H1 (cell line): ENCODE measurements at regions not wholly inside any gene's neighbourhood (a gene's known extent, or its start where the extent isn't known, plus 50 kb on each side); places are given as distances from the start of the nearest gene placed in this dataset.

Experiments
- CTCF ChIA-PET: fragments of 300-600 bp; sonication (Branson Sonifier 250); formaldehyde crosslinking; loops from one replicate; lab custom pipeline; 2021; ENCODE audit not compliant: partially characterized antibody; lab: Charles Lee
- POLR2A ChIA-PET: fragments of 300-600 bp; sonication (Branson Sonifier 250); formaldehyde crosslinking; loops from one replicate; lab custom pipeline; 2021; ENCODE audit warnings: inconsistent platforms; ENCODE audit not compliant: partially characterized antibody; lab: Charles Lee
- DNase-seq, 2 experiments: peaks; one replicate each; pipeline versions ENCODE4 v3.0.0 to v3.0.0-alpha.2; 2010 to 2022; ENCODE audit warnings: low spot score in 2 of 2, low read depth in 1 of 2, mixed read lengths in 1 of 2
- FAIRE-seq: peaks from 2 replicates; lab custom pipeline; 2011; peaks lifted over from hg19 to GRCh38; lab: Jason Lieb, UNC
- H2AFZ ChIP-seq: 2 replicates; pipeline ENCODE4 v1.8.1; 2012; ENCODE audit warnings: low read length, inconsistent platforms
- H2AK5ac ChIP-seq: 2 replicates; pipeline ENCODE4 v1.6.1; 2013; ENCODE audit warnings: low read depth, low read length
- H2BK120ac ChIP-seq: replicated peaks from 2 replicates; pipeline ENCODE3; 2013; ENCODE audit warnings: low read depth, low read length, inconsistent platforms
- H2BK12ac ChIP-seq: 2 replicates; pipeline ENCODE4 v1.6.1; 2013; ENCODE audit warnings: low read depth, low read length
- H2BK15ac ChIP-seq: 2 replicates; pipeline ENCODE4 v1.6.1; 2013; ENCODE audit warnings: low read length
- H2BK20ac ChIP-seq: 2 replicates; pipeline ENCODE4 v1.6.1; 2013; ENCODE audit warnings: low read length
- H2BK5ac ChIP-seq: 2 replicates; pipeline ENCODE4 v1.6.1; 2013; ENCODE audit warnings: low read depth, low read length
- H3K14ac ChIP-seq: 2 replicates; pipeline ENCODE4 v1.6.1; 2013; ENCODE audit warnings: inconsistent platforms; ENCODE audit not compliant: insufficient read length
- H3K18ac ChIP-seq: 2 replicates; pipeline ENCODE4 v1.6.1; 2013; ENCODE audit warnings: low read length; ENCODE audit errors: extremely low read depth
- H3K23ac ChIP-seq: 2 replicates; pipeline ENCODE4 v1.6.1; 2013; ENCODE audit warnings: inconsistent platforms; ENCODE audit not compliant: insufficient read length
- H3K23me2 ChIP-seq: 2 replicates; pipeline ENCODE4 v1.6.1; 2013; ENCODE audit warnings: low read depth, low read length
- H3K27ac ChIP-seq: 2 replicates; pipeline ENCODE4 v1.6.1; 2011; ENCODE audit warnings: low read depth, low read length, inconsistent platforms
- H3K27me3 ChIP-seq, 4 experiments: replicated peaks in 1 of 4; 1 replicate in 1 of 4; 2 replicates in 3 of 4; pipeline versions ENCODE4 v1.6.1 to v1.8.1; 2011 to 2013; ENCODE audit warnings: low read length in 3 of 4, mild to moderate bottlenecking in 3 of 4, inconsistent platforms in 2 of 4, mixed read lengths in 2 of 4, moderate library complexity in 1 of 4; ENCODE audit not compliant: control insufficient read depth in 3 of 4, insufficient read depth in 3 of 4; ENCODE audit errors: extremely low read depth in 1 of 4
- H3K36me3 ChIP-seq, 4 experiments: 2 replicates each; pipeline versions ENCODE4 v1.6.1 to v1.8.1; 2011 to 2013; ENCODE audit warnings: mild to moderate bottlenecking in 4 of 4, low read length in 3 of 4, moderate library complexity in 2 of 4, control low read depth in 1 of 4, inconsistent platforms in 1 of 4; ENCODE audit not compliant: insufficient read depth in 4 of 4, control insufficient read depth in 2 of 4
- H3K4ac ChIP-seq: replicated peaks from 2 replicates; pipeline ENCODE3; 2013; ENCODE audit warnings: low read length, low read depth, mixed read lengths, inconsistent platforms; ENCODE audit not compliant: insufficient read length
- H3K4me1 ChIP-seq, 4 experiments: replicated peaks in 1 of 4; 1 replicate in 1 of 4; 2 replicates in 3 of 4; pipeline versions ENCODE4 v1.6.1 to v1.8.1; 2011 to 2013; ENCODE audit warnings: low read length in 3 of 4, inconsistent platforms in 2 of 4, mixed read lengths in 1 of 4; ENCODE audit not compliant: insufficient read depth in 4 of 4, control insufficient read depth in 3 of 4
- H3K4me2 ChIP-seq, 2 experiments: 2 replicates each; pipeline versions ENCODE4 v1.6.1 to v1.8.1; 2011 to 2013; ENCODE audit warnings: low read depth in 2 of 2, low read length in 2 of 2, control low read depth in 1 of 2, inconsistent platforms in 1 of 2, mild to moderate bottlenecking in 1 of 2; ENCODE audit not compliant: insufficient read depth in 1 of 2
- H3K4me3 ChIP-seq, 4 experiments: fragments of 200-600, 300-600 bp in 1 of 4; sonication (generic), shearing (Covaris generic), sonication (Bioruptor Twin) in 1 of 4; 2 replicates each; pipeline versions ENCODE4 v1.5.1 to v1.8.1; 2011 to 2016; ENCODE audit warnings: low read length in 4 of 4, low read depth in 3 of 4, control low read depth in 2 of 4, inconsistent platforms in 2 of 4, mild to moderate bottlenecking in 2 of 4, mixed read lengths in 1 of 4, moderate library complexity in 1 of 4; ENCODE audit not compliant: insufficient read depth in 2 of 4; ENCODE audit errors: extremely low read depth in 1 of 4
- H3K56ac ChIP-seq: replicated peaks from 2 replicates; pipeline ENCODE3; 2013; ENCODE audit warnings: low read depth, mild to moderate bottlenecking, mixed read lengths, low read length, inconsistent platforms; ENCODE audit not compliant: insufficient read length
- H3K79me1 ChIP-seq: 2 replicates; pipeline ENCODE4 v1.6.1; 2013; ENCODE audit warnings: low read depth, low read length, control low read depth
- H3K79me2 ChIP-seq, 2 experiments: 2 replicates each; pipeline versions ENCODE4 v1.6.1 to v1.8.1; 2012 to 2013; ENCODE audit warnings: low read length in 2 of 2, mild to moderate bottlenecking in 2 of 2, inconsistent platforms in 1 of 2; ENCODE audit not compliant: insufficient read depth in 2 of 2, control insufficient read depth in 1 of 2
- H3K9ac ChIP-seq, 4 experiments: replicated peaks in 1 of 4; 1 replicate in 1 of 4; 2 replicates in 3 of 4; pipeline versions ENCODE4 v1.6.1 to v1.8.1; 2011 to 2013; ENCODE audit warnings: low read depth in 3 of 4, low read length in 3 of 4, control low read depth in 2 of 4, mild to moderate bottlenecking in 2 of 4, moderate library complexity in 2 of 4, inconsistent platforms in 1 of 4; ENCODE audit errors: extremely low read depth in 1 of 4
- H3K9me3 ChIP-seq, 2 experiments: 2 replicates each; pipeline versions ENCODE4 v1.6.1 to v1.8.1; 2012 to 2013; ENCODE audit warnings: mild to moderate bottlenecking in 2 of 2, moderate library complexity in 2 of 2, control low read depth in 1 of 2, inconsistent platforms in 1 of 2, low read depth in 1 of 2, low read length in 1 of 2, mixed read lengths in 1 of 2; ENCODE audit not compliant: insufficient read depth in 2 of 2
- H4K20me1 ChIP-seq, 2 experiments: replicated peaks in 1 of 2; 2 replicates each; pipeline versions ENCODE3 to v1.8.1; 2011 to 2013; ENCODE audit warnings: inconsistent platforms in 2 of 2, low read length in 2 of 2, mild to moderate bottlenecking in 1 of 2; ENCODE audit not compliant: insufficient read depth in 2 of 2, control insufficient read depth in 1 of 2
- H4K5ac ChIP-seq: 2 replicates; pipeline ENCODE4 v1.6.1; 2013; ENCODE audit warnings: low read length, low read depth, mixed read lengths, inconsistent platforms; ENCODE audit not compliant: insufficient read length
- H4K8ac ChIP-seq: 2 replicates; pipeline ENCODE4 v1.8.0; 2013; ENCODE audit warnings: mild to moderate bottlenecking, moderate library complexity, low read length, inconsistent platforms; ENCODE audit not compliant: insufficient read depth; ENCODE audit errors: extremely low read depth
- H4K91ac ChIP-seq: replicated peaks from 2 replicates; pipeline ENCODE3; 2013; ENCODE audit warnings: low read length, mixed read lengths, inconsistent platforms; ENCODE audit not compliant: insufficient read length
- TEAD4 ChIP-seq: IDR thresholded peaks from 2 replicates; pipeline ENCODE4 v1.6.1; 2012; ENCODE audit warnings: low read depth, low read length, inconsistent platforms, mixed read lengths

DNA sequence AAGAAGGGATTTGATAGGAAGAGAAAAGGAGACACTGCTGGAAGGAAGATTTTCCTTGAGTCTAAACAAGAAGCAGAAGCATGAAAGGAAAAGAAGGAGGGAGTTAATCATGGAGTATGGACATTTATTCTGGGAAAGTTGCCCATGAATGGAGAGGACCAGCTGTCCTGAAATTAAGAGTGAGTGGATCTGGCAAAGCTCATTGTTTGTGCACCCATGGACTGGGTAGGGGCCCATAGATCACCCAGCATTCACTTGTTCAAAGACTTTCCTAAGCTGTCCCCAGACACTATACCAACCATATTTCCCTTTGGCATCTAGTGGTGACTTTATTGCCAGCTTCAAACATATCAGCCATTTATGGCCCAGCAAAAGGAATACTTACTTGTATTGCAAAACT, 422.7 kb downstream of the FBXO15 start:
- Histone ChIP-seq H2BK5ac (no peak overlapping the region), H2AK5ac (no peak overlapping the region), H3K56ac (no peak overlapping the region), H3K4me2 (no peak overlapping the region), H4K8ac (no peak overlapping the region), H2AFZ (no peak overlapping the region), H2BK15ac (no peak overlapping the region), H2BK12ac (no peak overlapping the region), H3K14ac (no peak overlapping the region), H2BK20ac (no peak overlapping the region), H3K23me2 (no peaks in the 10 kb centered on the region), H3K23ac (no peak overlapping the region), H3K27ac (no peak overlapping the region), H2BK120ac (no peak overlapping the region), H3K9ac (no peak overlapping the region), H3K4me3 (no peak overlapping the region), H3K18ac (no peak overlapping the region), H4K91ac (no peak overlapping the region), H3K36me3 (no peaks in the 10 kb centered on the region), H3K4me1 (peaks cover 0 to 4% (median 0%) of the 10 kb centered on the region in 4 experiments; a peak in 1 of 7 replicates), H3K79me1 (no peaks in the 10 kb centered on the region), H4K5ac (no peak overlapping the region), H3K27me3 (no peaks in the 10 kb centered on the region), H3K79me2 (no peaks in the 10 kb centered on the region), H4K20me1 (no peaks in the 10 kb centered on the region), H3K4ac (no peak overlapping the region), H3K9me3 (no peaks in the 10 kb centered on the region)
- DNase-seq = no peak
- ChIA-PET POLR2A (no interaction called here), CTCF (interaction anchor here (1.2 kb wide), 1 partner anchor 400 kb away, joined by 3 read pairs; no protein-coding TSS in a partner anchor)
- no peak for TF ChIP-seq TEAD4
- no peak for FAIRE-seq
